NT2/D1 (cell line): ENCODE measurements at regions not wholly inside any gene's neighbourhood (a gene's known extent, or its start where the extent isn't known, plus 50 kb on each side); places are given as distances from the start of the nearest gene placed in this dataset.

Source experiments
- YY1 ChIP-seq: IDR thresholded peaks from 2 replicates; pipeline ENCODE4 v1.6.1; 2011; ENCODE audit not compliant: insufficient read length, insufficient read depth
- ZNF274 ChIP-seq: IDR thresholded peaks from 2 replicates; pipeline ENCODE4 v1.6.1; 2011; ENCODE audit warnings: mild to moderate bottlenecking, low read depth, low read length

DNA sequence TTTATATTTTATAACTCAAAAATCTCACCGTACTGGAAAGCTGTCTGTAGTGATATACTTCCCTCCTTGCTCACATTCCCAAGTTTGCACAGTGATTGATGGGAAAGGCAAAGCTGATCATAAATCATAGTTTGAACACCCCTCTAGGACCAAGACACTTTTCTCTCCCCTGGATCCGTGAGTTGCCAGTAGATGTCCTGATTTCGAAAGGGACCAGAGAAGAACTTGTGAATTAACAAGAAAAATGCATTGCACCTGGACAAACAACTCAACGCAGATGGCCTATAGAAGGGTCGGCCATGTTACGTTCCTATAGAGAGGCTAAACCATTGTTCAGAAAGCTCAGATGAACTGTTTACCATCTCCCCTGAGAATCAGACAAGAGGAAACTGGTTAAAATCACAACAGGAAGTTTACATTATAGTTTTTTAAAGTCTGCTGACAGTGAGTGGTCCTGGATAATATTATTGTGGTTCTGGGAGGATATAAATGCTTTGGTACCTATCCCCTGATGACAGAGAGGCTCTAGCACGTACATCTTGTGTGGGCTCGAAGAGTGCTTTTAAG lies 124.0 kb upstream of the SLC45A1 start:
- no peak for TF ChIP-seq YY1
- TF ChIP-seq ZNF274, result no peak
